ENCODE measurements at regions not wholly inside any gene's neighbourhood (a gene's known extent, or its start where the extent isn't known, plus 50 kb on each side); places are given as distances from the start of the nearest gene placed in this dataset.

DNA sequence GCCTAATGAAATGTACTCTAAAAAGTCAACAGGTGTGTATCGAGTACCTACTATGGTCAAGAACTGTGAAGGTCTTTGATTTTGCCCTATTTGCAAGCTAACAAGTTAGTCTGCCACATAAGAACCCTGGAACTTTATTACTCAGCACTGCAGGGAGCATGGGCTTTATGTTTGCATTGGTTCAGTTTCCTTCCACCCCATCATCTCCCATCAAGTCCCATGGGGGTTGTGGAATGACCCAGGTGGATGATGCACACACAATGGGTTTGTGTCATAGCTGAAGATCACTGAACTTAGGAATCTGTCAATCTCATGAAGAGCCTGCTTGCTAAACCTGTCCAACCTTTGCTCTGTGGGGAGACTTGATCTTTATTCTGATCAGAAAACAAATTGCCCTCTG, 265.5 kb downstream of the RPRM start:
- Histone ChIP-seq H3K27ac (no peak overlapping the region), H3K27me3 (no peaks in the 10 kb centered on the region), H4K20me1 (ENCODE audit: low read depth) (no peaks in the 10 kb centered on the region), H3F3A (ENCODE audit: low read depth) (no peaks in the 10 kb centered on the region), H3K4me3 (no peak overlapping the region), H3K4me2 (no peak overlapping the region), H3K36me3 (no peaks in the 10 kb centered on the region), H3K79me2 (ENCODE audit: low read depth) (no peaks in the 10 kb centered on the region), H3K9me3 (ENCODE audit: low read depth) (no peaks in the 10 kb centered on the region), H3K9ac (no peak overlapping the region), H3K4me1 (no peaks in the 10 kb centered on the region), H2AFZ (replicated peaks) (no peak overlapping the region)
- no peak overlapping the region for H3K4me3 Mint-ChIP-seq
- H3K4me1 Mint-ChIP-seq: no peaks in the 10 kb centered on the region
- H3K27ac Mint-ChIP-seq: no peak overlapping the region
- TF ChIP-seq EZH2 (IDR thresholded peaks at IDR 0.05) (no peak), CTCF (IDR thresholded peaks at IDR 0.05) (no peak), EZH2phosphoT487 (IDR thresholded peaks at IDR 0.05) (no peak)
- no peaks in the 10 kb centered on the region for H3K27me3 Mint-ChIP-seq (ENCODE audit: insufficient read depth, low read depth)
- H3K9me3 Mint-ChIP-seq: no peaks in the 10 kb centered on the region
- no peak for DNase-seq (ENCODE audit: low spot score)
- no peaks in the 10 kb centered on the region for H3K36me3 Mint-ChIP-seq

GRCh38 chr2:153197402-153198386, 280.9 kb downstream of the RPRM start:
- H3K27ac ChIP-seq: no peak overlapping the region
- Mint-ChIP-seq H3K27ac (no peak overlapping the region), H3K36me3 (no peaks in the 10 kb centered on the region), H3K4me3 (no peak overlapping the region), H3K4me1 (no peaks in the 10 kb centered on the region), H3K27me3 (ENCODE audit: insufficient read depth, low read depth) (peaks cover 2% of the 10 kb centered on the region), H3K9me3 (no peaks in the 10 kb centered on the region)
- H3K4me1 ChIP-seq: no peaks in the 10 kb centered on the region
- H3K27me3 ChIP-seq: no peaks in the 10 kb centered on the region
- no peaks in the 10 kb centered on the region for H3K9me3 ChIP-seq (ENCODE audit: low read depth)
- TF ChIP-seq EZH2phosphoT487 (IDR thresholded peaks at IDR 0.05) (no peak), CTCF (IDR thresholded peaks at IDR 0.05) (no peak), EZH2 (IDR thresholded peaks at IDR 0.05) (no peak)
- no peaks in the 10 kb centered on the region for H3K36me3 ChIP-seq
- H3K4me3 ChIP-seq: no peak overlapping the region
- no peak overlapping the region for H3K9ac ChIP-seq
- no peaks in the 10 kb centered on the region for H3K79me2 ChIP-seq (ENCODE audit: low read depth)
- no peak overlapping the region for H2AFZ ChIP-seq (replicated peaks)
- H3F3A ChIP-seq (ENCODE audit: low read depth): no peaks in the 10 kb centered on the region
- no peak for DNase-seq (ENCODE audit: low spot score)
- no peak overlapping the region for H3K4me2 ChIP-seq
- no peaks in the 10 kb centered on the region for H4K20me1 ChIP-seq (ENCODE audit: low read depth)

- Histone ChIP-seq H3K9ac (no peak overlapping the region), H4K20me1 (ENCODE audit: low read depth) (no peaks in the 10 kb centered on the region), H3K27me3 (no peaks in the 10 kb centered on the region), H3F3A (ENCODE audit: low read depth) (no peaks in the 10 kb centered on the region), H3K4me1 (no peaks in the 10 kb centered on the region), H3K9me3 (ENCODE audit: low read depth) (no peaks in the 10 kb centered on the region), H3K27ac (no peak overlapping the region), H3K4me2 (no peak overlapping the region), H3K36me3 (no peaks in the 10 kb centered on the region), H2AFZ (replicated peaks) (no peak overlapping the region), H3K4me3 (no peak overlapping the region), H3K79me2 (ENCODE audit: low read depth) (no peaks in the 10 kb centered on the region)
- DNase-seq (ENCODE audit: low spot score): no peak
- no peaks in the 10 kb centered on the region for H3K9me3 Mint-ChIP-seq
- no peaks in the 10 kb centered on the region for H3K4me1 Mint-ChIP-seq
- H3K4me3 Mint-ChIP-seq: no peak overlapping the region
- no peaks in the 10 kb centered on the region for H3K36me3 Mint-ChIP-seq
- peak overlapping the region; percentile 7 for H3K27ac Mint-ChIP-seq
- peaks cover 2% of the 10 kb centered on the region for H3K27me3 Mint-ChIP-seq (ENCODE audit: insufficient read depth, low read depth)
- no peak for TF ChIP-seq EZH2 (IDR thresholded peaks at IDR 0.05)
- no peak for TF ChIP-seq CTCF (IDR thresholded peaks at IDR 0.05)
- TF ChIP-seq EZH2phosphoT487 (IDR thresholded peaks at IDR 0.05): no peak
Measured at GRCh38 chr2:153196378-153197058, 282.0 kb downstream of the RPRM start.
